Esophagus squamous epithelium (tissue), 4 donors: ENCODE measurements at regions not wholly inside any gene's neighbourhood (a gene's known extent, or its start where the extent isn't known, plus 50 kb on each side); places are given as distances from the start of the nearest gene placed in this dataset.
A peak's percentile ranks its signal among the peaks of the same experiment; 100 is the strongest.

ENCODE experiments used
- CTCF ChIP-seq, 6 experiments: fragments of 450-650 bp in 4 of 6; fragments of 200-600 bp in 2 of 6; sonication (generic) in 2 of 6; IDR thresholded peaks; one replicate each; pipeline ENCODE4 v1.5.1; 2016 to 2019; ENCODE audit warnings: antibody characterized with exemption in 6 of 6, mild to moderate bottlenecking in 4 of 6, moderate library complexity in 4 of 6
- POLR2A ChIP-seq, 4 donors: fragments of 450-650 bp; IDR thresholded peaks; one replicate each; pipeline ENCODE4 v1.6.1; 2017; ENCODE audit warnings: antibody characterized with exemption in 4 of 4, mild to moderate bottlenecking in 4 of 4, moderate library complexity in 3 of 4

GRCh38 chr13:52968074-52968700 is 60.4 kb upstream of the OLFM4 start:
- TF ChIP-seq CTCF (IDR thresholded peaks at IDR 0.05) = peak; percentile 66 to 96 (median 88)
- no peak for TF ChIP-seq POLR2A (IDR thresholded peaks at IDR 0.05)
